Naive thymus-derived CD8-positive, alpha-beta T cell (primary cell): ENCODE measurements at regions not wholly inside any gene's neighbourhood (a gene's known extent, or its start where the extent isn't known, plus 50 kb on each side); places are given as distances from the start of the nearest gene placed in this dataset.
"Not testable (repeated sequence)": the region's sequence is repeated elsewhere in the genome, so short reads cannot be mapped to it uniquely, and the experiment has no call there.

Experiments
- ATAC-seq, 2 donors: fragments of 150-1000 bp; cut with Tn5 transposase in 1 of 2; sonication (Bioruptor Pico), chemical (Tn5 transposase) in 1 of 2; 1 replicate in 1 of 2; 2 replicates in 1 of 2; pipeline ENCODE4 v1.10.0; 2021; ENCODE audit warnings: mild to moderate bottlenecking in 2 of 2, moderate library complexity in 2 of 2
- POLR2A ChIA-PET: fragments of 350-600 bp; sonication (Branson Sonifier 250); formaldehyde crosslinking; loops from one replicate; lab custom pipeline; 2021; ENCODE audit warnings: antibody characterized with exemption; lab: Charles Lee
- DNase-seq, 10 donors: peaks; one replicate each; pipeline versions ENCODE4 v3.0.0 to v3.0.0-alpha.2; 2020 to 2022
- H3K27ac Mint-ChIP-seq, 10 donors: one replicate each; pipeline ENCODE4 v1.8.0; 2020 to 2022; ENCODE audit warnings: mild to moderate bottlenecking in 10 of 10, mixed read lengths in 10 of 10, moderate library complexity in 4 of 10, inconsistent platforms in 1 of 10
- H3K27me3 Mint-ChIP-seq, 5 donors: one replicate each; pipeline ENCODE4 v1.8.0; 2021 to 2022; ENCODE audit warnings: mixed read lengths in 5 of 5
- H3K36me3 Mint-ChIP-seq, 3 donors: one replicate each; pipeline ENCODE4 v1.8.0; 2020 to 2022; ENCODE audit warnings: mixed read lengths in 3 of 3, mild to moderate bottlenecking in 2 of 3, inconsistent platforms in 1 of 3
- H3K4me1 Mint-ChIP-seq, 4 donors: one replicate each; pipeline ENCODE4 v1.8.0; 2021 to 2022; ENCODE audit warnings: mixed read lengths in 4 of 4
- H3K4me3 Mint-ChIP-seq, 10 donors: one replicate each; pipeline ENCODE4 v1.8.0; 2020 to 2022; ENCODE audit warnings: mild to moderate bottlenecking in 10 of 10, mixed read lengths in 10 of 10, moderate library complexity in 6 of 10, inconsistent platforms in 1 of 10
- H3K9me3 Mint-ChIP-seq, 9 donors: one replicate each; pipeline ENCODE4 v1.8.0; 2020 to 2022; ENCODE audit warnings: mixed read lengths in 9 of 9, mild to moderate bottlenecking in 3 of 9, inconsistent platforms in 1 of 9, moderate library complexity in 1 of 9

GRCh38 chr1:116291024-116291423 is 82.0 kb upstream of the ATP1A1 start:
- no peak for ATAC-seq
- H3K36me3 Mint-ChIP-seq, result peaks cover 0 to 1% (median 0%) of the 10 kb centered on the region in 3 donors
- no peak for DNase-seq
- H3K27ac Mint-ChIP-seq, result peak overlapping the region in 2 of 10 donors; percentile 15 to 47
- H3K27me3 Mint-ChIP-seq, result no peaks in the 10 kb centered on the region
- POLR2A ChIA-PET, result no interaction called here
- no peaks in the 10 kb centered on the region for H3K9me3 Mint-ChIP-seq
- H3K4me3 Mint-ChIP-seq, result no peak overlapping the region
- H3K4me1 Mint-ChIP-seq, result peaks cover 4 to 21% (median 14%) of the 10 kb centered on the region in 4 donors

- no peak for ATAC-seq
- no peak for DNase-seq
- Mint-ChIP-seq H3K9me3 (no peaks in the 10 kb centered on the region), H3K27ac (no peak overlapping the region), H3K27me3 (no peaks in the 10 kb centered on the region), H3K36me3 (peaks cover 0 to 1% (median 0%) of the 10 kb centered on the region in 3 donors), H3K4me1 (peaks cover under 1 to 8% (median 7%) of the 10 kb centered on the region in 4 donors), H3K4me3 (no peak overlapping the region)
- POLR2A ChIA-PET, result no interaction called here
These were observed 79.9 kb upstream of the ATP1A1 start for GRCh38 chr1:116292929-116293725.

- POLR2A ChIA-PET, result interaction anchor here (1.4 kb wide), 1 partner anchor 12 kb away, joined by 3 read pairs; no protein-coding TSS in a partner anchor
- peaks cover 4 to 11% (median 9%) of the 10 kb centered on the region in 4 donors for H3K4me1 Mint-ChIP-seq
- no peaks in the 10 kb centered on the region for H3K9me3 Mint-ChIP-seq
- peak overlapping the region in 1 of 10 donors; percentile 25 for H3K27ac Mint-ChIP-seq
- ATAC-seq, result no peak
- H3K27me3 Mint-ChIP-seq, result peaks cover 0 to 3% (median 0%) of the 10 kb centered on the region in 5 donors
- H3K4me3 Mint-ChIP-seq, result no peak overlapping the region
- no peak for DNase-seq
- no peaks in the 10 kb centered on the region for H3K36me3 Mint-ChIP-seq
These were observed 75.4 kb upstream of the ATP1A1 start for GRCh38 chr1:116297495-116298212.

- H3K4me3 Mint-ChIP-seq, H3K36me3 Mint-ChIP-seq, H3K27me3 Mint-ChIP-seq, H3K27ac Mint-ChIP-seq, DNase-seq, ATAC-seq, H3K9me3 Mint-ChIP-seq: not testable (repeated sequence)
- H3K4me1 Mint-ChIP-seq, result peaks cover 4 to 12% (median 8%) of the 10 kb centered on the region in 4 donors
- POLR2A ChIA-PET, result interaction anchor here (0.7 kb wide), 1 partner anchor 60 kb away, joined by 3 read pairs; no protein-coding TSS in a partner anchor
These were observed 74.8 kb upstream of the ATP1A1 start for GRCh38 chr1:116298213-116298579.

- peaks cover 0 to under 1% (median 0%) of the 10 kb centered on the region in 3 donors for H3K36me3 Mint-ChIP-seq
- no peaks in the 10 kb centered on the region for H3K9me3 Mint-ChIP-seq
- DNase-seq, result no peak
- peaks cover 4 to 13% (median 8%) of the 10 kb centered on the region in 4 donors for H3K4me1 Mint-ChIP-seq
- H3K27me3 Mint-ChIP-seq, result peaks cover 0 to 3% (median 0%) of the 10 kb centered on the region in 5 donors
- POLR2A ChIA-PET, result interaction anchor here (0.7 kb wide), 1 partner anchor 59 kb away, joined by 3 read pairs; no protein-coding TSS in a partner anchor
- ATAC-seq, result no peak
- no peak overlapping the region for H3K4me3 Mint-ChIP-seq
- no peak overlapping the region for H3K27ac Mint-ChIP-seq
These were observed 74.3 kb upstream of the ATP1A1 start for GRCh38 chr1:116298746-116299145.

- no peak for DNase-seq
- H3K4me3 Mint-ChIP-seq, result no peak overlapping the region
- peaks cover 0 to 3% (median 0%) of the 10 kb centered on the region in 9 donors for H3K9me3 Mint-ChIP-seq
- ATAC-seq, result no peak
- H3K27me3 Mint-ChIP-seq, result peaks cover 0 to 3% (median 0%) of the 10 kb centered on the region in 5 donors
- H3K4me1 Mint-ChIP-seq, result peaks cover 4 to 13% (median 8%) of the 10 kb centered on the region in 4 donors
- H3K27ac Mint-ChIP-seq, result peak overlapping the region in 3 of 10 donors; percentile 11 to 65 (median 19)
- H3K36me3 Mint-ChIP-seq, result peaks cover 0 to 6% (median 0%) of the 10 kb centered on the region in 3 donors
- POLR2A ChIA-PET, result no interaction called here
These were observed 73.8 kb upstream of the ATP1A1 start for GRCh38 chr1:116299248-116299647.

- DNase-seq (no peak), ATAC-seq (no peak)
- H3K27me3 Mint-ChIP-seq, result peaks cover 0 to 3% (median 0%) of the 10 kb centered on the region in 5 donors
- POLR2A ChIA-PET, result interaction anchor here (0.6 to 1.5 kb wide), 2 partner anchors 71 to 110 kb away, joined by 3 to 4 read pairs; partner anchors contain the start of gene ATP1A1
- peaks cover 0 to 5% (median 0%) of the 10 kb centered on the region in 9 donors for H3K9me3 Mint-ChIP-seq
- peaks cover 4 to 13% (median 8%) of the 10 kb centered on the region in 4 donors for H3K4me1 Mint-ChIP-seq
- H3K27ac Mint-ChIP-seq, result no peak overlapping the region
- H3K36me3 Mint-ChIP-seq, result peaks cover 0 to 11% (median 0%) of the 10 kb centered on the region in 3 donors
- H3K4me3 Mint-ChIP-seq, result no peak overlapping the region
These were observed 70.8 kb upstream of the ATP1A1 start for GRCh38 chr1:116302281-116302680.

- ATAC-seq (no peak), DNase-seq (no peak)
- Mint-ChIP-seq H3K36me3 (peaks cover 0 to 11% (median 0%) of the 10 kb centered on the region in 3 donors), H3K4me3 (no peak overlapping the region), H3K27ac (peak overlapping the region in 1 of 10 donors; percentile 29), H3K9me3 (peaks cover 0 to 5% (median 0%) of the 10 kb centered on the region in 9 donors), H3K4me1 (peaks cover 9 to 20% (median 19%) of the 10 kb centered on the region in 4 donors), H3K27me3 (no peaks in the 10 kb centered on the region)
- POLR2A ChIA-PET, result no interaction called here
These were observed 66.9 kb upstream of the ATP1A1 start for GRCh38 chr1:116306102-116306501.

GRCh38 chr1:116306840-116307442 is 66.1 kb upstream of the ATP1A1 start:
- Mint-ChIP-seq H3K27ac (no peak overlapping the region), H3K9me3 (peaks cover 0 to 5% (median 0%) of the 10 kb centered on the region in 9 donors), H3K4me3 (no peak overlapping the region), H3K36me3 (peaks cover 0 to 11% (median 0%) of the 10 kb centered on the region in 3 donors), H3K4me1 (peaks cover 9 to 21% (median 19%) of the 10 kb centered on the region in 4 donors), H3K27me3 (no peaks in the 10 kb centered on the region)
- DNase-seq, result no peak
- POLR2A ChIA-PET, result interaction anchor here (0.6 kb wide), 2 partner anchors 68 to 116 kb away, joined by 3 to 4 read pairs; no protein-coding TSS in a partner anchor
- ATAC-seq, result no peak

GRCh38 chr1:116308276-116308675 is 64.8 kb upstream of the ATP1A1 start:
- Mint-ChIP-seq H3K9me3 (peaks cover 0 to 5% (median 0%) of the 10 kb centered on the region in 9 donors), H3K4me1 (peaks cover 15 to 32% (median 26%) of the 10 kb centered on the region in 4 donors), H3K27me3 (no peaks in the 10 kb centered on the region), H3K27ac (no peak overlapping the region), H3K4me3 (no peak overlapping the region), H3K36me3 (peaks cover 0 to 11% (median 0%) of the 10 kb centered on the region in 3 donors)
- ATAC-seq (no peak), DNase-seq (no peak)
- POLR2A ChIA-PET, result interaction anchor here (1.0 to 1.6 kb wide), 2 partner anchors 17 to 67 kb away, joined by 3 to 5 read pairs; no protein-coding TSS in a partner anchor

GRCh38 chr1:116309090-116309870 is 63.8 kb upstream of the ATP1A1 start:
- Mint-ChIP-seq H3K27ac (peak overlapping the region in 4 of 10 donors; percentile 45 to 73 (median 48)), H3K9me3 (peaks cover 0 to 4% (median 0%) of the 10 kb centered on the region in 9 donors), H3K27me3 (no peaks in the 10 kb centered on the region), H3K4me1 (peaks cover 17 to 33% (median 27%) of the 10 kb centered on the region in 4 donors), H3K36me3 (peaks cover 0 to 5% (median 0%) of the 10 kb centered on the region in 3 donors), H3K4me3 (no peak overlapping the region)
- no peak for ATAC-seq
- no peak for DNase-seq
- POLR2A ChIA-PET, result interaction anchor here (0.6 to 1.9 kb wide), 5 partner anchors 9 to 66 kb away, joined by 3 to 6 read pairs (median 5); no protein-coding TSS in a partner anchor
